GM12891 (cell line): ENCODE measurements at regions not wholly inside any gene's neighbourhood (a gene's known extent, or its start where the extent isn't known, plus 50 kb on each side); places are given as distances from the start of the nearest gene placed in this dataset.

Experiments
- POLR2A ChIP-seq: IDR thresholded peaks from 2 replicates; pipeline ENCODE4 v1.6.1; 2011; ENCODE audit warnings: low read depth, low read length, control low read depth
- POLR2AphosphoS5 ChIP-seq: IDR thresholded peaks from 2 replicates; pipeline ENCODE4 v1.6.1; 2011; ENCODE audit warnings: low read depth, low read length, control low read depth

GRCh38 chr10:9311702-9312499 is 1257.4 kb downstream of the GATA3 start:
- TF ChIP-seq POLR2AphosphoS5 (no peak), POLR2A (no peak)
